Stomach (tissue), 8 donors: ENCODE measurements at regions not wholly inside any gene's neighbourhood (a gene's known extent, or its start where the extent isn't known, plus 50 kb on each side); places are given as distances from the start of the nearest gene placed in this dataset.

Experiments
- DNase-seq, 2 donors: peaks; one replicate each; pipeline versions ENCODE4 v3.0.0 to v3.0.0-alpha.2; 2013 to 2019
- H3K27ac ChIP-seq, 5 donors: fragments of 200-600 bp in 4 of 5; sonication (generic) in 4 of 5; one replicate each; pipeline ENCODE4 v1.5.1; 2013 to 2019; ENCODE audit warnings: mild to moderate bottlenecking in 1 of 5, moderate library complexity in 1 of 5
- H3K27me3 ChIP-seq, 3 donors: fragments of 200-600 bp; sonication (generic); one replicate each; pipeline ENCODE4 v1.5.1; 2017 to 2019; ENCODE audit warnings: mixed run types in 1 of 3
- H3K36me3 ChIP-seq, 4 donors: fragments of 200-600 bp; sonication (generic); 1 replicate in 3 of 4; 2 replicates in 1 of 4; pipeline ENCODE4 v1.5.1; 2016 to 2019
- H3K4me1 ChIP-seq, 4 donors: fragments of 200-600 bp; sonication (generic); one replicate each; pipeline ENCODE4 v1.5.1; 2016 to 2019
- H3K4me3 ChIP-seq, 4 donors: fragments of 200-600 bp; sonication (generic) in 3 of 4; one replicate each; pipeline ENCODE4 v1.5.1; 2016 to 2019; ENCODE audit warnings: mild to moderate bottlenecking in 1 of 4
- H3K9me3 ChIP-seq, 4 donors: fragments of 200-600 bp; sonication (generic); one replicate each; pipeline ENCODE4 v1.5.1; 2016 to 2019
- CTCF ChIP-seq, 7 experiments: fragments of 450-650 bp in 4 of 7; fragments of 200-600 bp in 3 of 7; sonication (generic) in 3 of 7; IDR thresholded peaks; one replicate each; pipeline ENCODE4 v1.5.1; 2016 to 2019; ENCODE audit warnings: antibody characterized with exemption in 7 of 7, control low read depth in 2 of 7, mild to moderate bottlenecking in 1 of 7
- EP300 ChIP-seq: sonication (generic); formaldehyde crosslinking; IDR thresholded peaks from one replicate; pipeline ENCODE4 v1.6.1; 2017; ENCODE audit warnings: antibody characterized with exemption
- POLR2A ChIP-seq, 4 donors: fragments of 450-650 bp; IDR thresholded peaks; one replicate each; pipeline ENCODE4 v1.6.1; 2016; ENCODE audit warnings: antibody characterized with exemption in 4 of 4, control low read depth in 2 of 4, mild to moderate bottlenecking in 1 of 4, moderate library complexity in 1 of 4
- POLR2AphosphoS5 ChIP-seq, 3 donors: sonication (generic); formaldehyde crosslinking; IDR thresholded peaks; one replicate each; pipeline ENCODE4 v1.6.1; 2016; ENCODE audit warnings: antibody characterized with exemption in 3 of 3
- WGBS, 5 donors: extraction: QIAGEN DNeasy Blood & Tissue Kit in 3 of 5; methylation state at CpG; one replicate each; pipeline versions ENCODE4 v1.1.5 to v1.1.7; 2013 to 2018; 5-methylcytosine and 5-hydroxymethylcytosine counted together
- intact Hi-C: fragments of 100-400 bp; cut with DNase I; formaldehyde crosslinking; loops from one replicate; pipeline ENCODE4 v1.15.1; 2023; ENCODE audit warnings: low total_unique reads
- donor health status: healthy with polysubstance abuse.
- donor health status: Bipolar disorder and iron deficiency.
- donor health status: healthy.

GRCh38 chr10:28378986-28379585 lies 76.2 kb upstream of the MPP7 start:
- no peaks in the 10 kb centered on the region for H3K9me3 ChIP-seq
- H3K27ac ChIP-seq, result no peak overlapping the region
- TF ChIP-seq POLR2A (IDR thresholded peaks at IDR 0.05), result no peak
- no peak for TF ChIP-seq CTCF (IDR thresholded peaks at IDR 0.05)
- no peak for TF ChIP-seq POLR2AphosphoS5 (IDR thresholded peaks at IDR 0.05)
- TF ChIP-seq EP300, result no peak
- intact Hi-C loops, result no loop called here
- H3K4me3 ChIP-seq, result no peak overlapping the region
- WGBS, 5 donors, result 74 to 87% (median 78%) methylated on average over 8 of the region's 8 CpGs
- no peaks in the 10 kb centered on the region for H3K36me3 ChIP-seq
- peaks cover 0 to 12% (median 4%) of the 10 kb centered on the region in 4 donors for H3K4me1 ChIP-seq
- no peaks in the 10 kb centered on the region for H3K27me3 ChIP-seq
- DNase-seq, result no peak

- Histone ChIP-seq H3K4me1 (peaks cover 0 to 12% (median 4%) of the 10 kb centered on the region in 4 donors), H3K4me3 (no peak overlapping the region), H3K36me3 (no peaks in the 10 kb centered on the region), H3K27ac (no peak overlapping the region), H3K27me3 (no peaks in the 10 kb centered on the region), H3K9me3 (no peaks in the 10 kb centered on the region)
- DNase-seq, result no peak
- intact Hi-C loops, result no loop called here
- TF ChIP-seq POLR2A (IDR thresholded peaks at IDR 0.05), result no peak
- TF ChIP-seq POLR2AphosphoS5 (IDR thresholded peaks at IDR 0.05), result no peak
- no peak for TF ChIP-seq CTCF (IDR thresholded peaks at IDR 0.05)
- TF ChIP-seq EP300, result no peak
Observed at GRCh38 chr10:28381466-28381865, 78.6 kb upstream of the MPP7 start.

- DNase-seq, result peak; percentile 90 to 95
- WGBS, 5 donors, result 41 to 43% (median 42%) methylated on average over 12 of the region's 12 CpGs
- no peak for TF ChIP-seq POLR2A (IDR thresholded peaks at IDR 0.05)
- TF ChIP-seq EP300, result no peak
- TF ChIP-seq POLR2AphosphoS5 (IDR thresholded peaks at IDR 0.05), result peak in 2 of 3 donors; percentile 46 to 57
- peak in 6 of 7 experiments; percentile 77 to 98 (median 93) for TF ChIP-seq CTCF (IDR thresholded peaks at IDR 0.05)
- intact Hi-C loops, result no loop called here
- Histone ChIP-seq H3K27me3 (no peaks in the 10 kb centered on the region), H3K36me3 (no peaks in the 10 kb centered on the region), H3K4me1 (peaks cover 0 to 12% (median 4%) of the 10 kb centered on the region in 4 donors), H3K9me3 (no peaks in the 10 kb centered on the region), H3K4me3 (no peak overlapping the region), H3K27ac (no peak overlapping the region)
Observed at GRCh38 chr10:28381903-28382347, 79.1 kb upstream of the MPP7 start.

GRCh38 chr10:28382525-28383269 lies 79.8 kb upstream of the MPP7 start:
- peaks cover 0 to 12% (median 4%) of the 10 kb centered on the region in 4 donors for H3K4me1 ChIP-seq
- H3K27ac ChIP-seq, result no peak overlapping the region
- no peak for TF ChIP-seq CTCF (IDR thresholded peaks at IDR 0.05)
- no peak for TF ChIP-seq POLR2A (IDR thresholded peaks at IDR 0.05)
- TF ChIP-seq POLR2AphosphoS5 (IDR thresholded peaks at IDR 0.05), result no peak
- no peak for TF ChIP-seq EP300
- H3K9me3 ChIP-seq, result no peaks in the 10 kb centered on the region
- no peak overlapping the region for H3K4me3 ChIP-seq
- H3K27me3 ChIP-seq, result no peaks in the 10 kb centered on the region
- intact Hi-C loops, result no loop called here
- no peaks in the 10 kb centered on the region for H3K36me3 ChIP-seq
- peak in 1 of 2 donors; percentile 55 for DNase-seq
- 67 to 74% (median 70%) methylated on average over 13 of the region's 13 CpGs for WGBS, 5 donors
